ENCODE measurements at regions not wholly inside any gene's neighbourhood (a gene's known extent, or its start where the extent isn't known, plus 50 kb on each side); places are given as distances from the start of the nearest gene placed in this dataset.
"Not testable (repeated sequence)": the region's sequence is repeated elsewhere in the genome, so short reads cannot be mapped to it uniquely, and the experiment has no call there.

GRCh38 chr7:17109020-17109419, 189.4 kb upstream of the AHR start:
- no peaks in the 10 kb centered on the region for H3K36me3 ChIP-seq (ENCODE audit: control insufficient read depth in 1 of 2, insufficient read depth in 2 of 2, low read length in 2 of 2)
- no peaks in the 10 kb centered on the region for H3K9me3 ChIP-seq (ENCODE audit: control insufficient read depth in 1 of 2, low read length in 2 of 2)
- H3K27ac ChIP-seq (ENCODE audit: low read length): no peak overlapping the region
- H3K4me3 ChIP-seq (ENCODE audit: low read depth in 1 of 2, low read length in 2 of 2): no peak overlapping the region
- H3K4me1 ChIP-seq (ENCODE audit: control insufficient read depth in 1 of 2, insufficient read depth in 2 of 2, low read length in 2 of 2): no peaks in the 10 kb centered on the region
- no peaks in the 10 kb centered on the region for H3K27me3 ChIP-seq (ENCODE audit: low read depth, low read length)

- H3K27me3 ChIP-seq (ENCODE audit: low read depth, low read length); H3K4me1 ChIP-seq (ENCODE audit: control insufficient read depth in 1 of 2, insufficient read depth in 2 of 2, low read length in 2 of 2); H3K4me3 ChIP-seq (ENCODE audit: low read depth in 1 of 2, low read length in 2 of 2); H3K9me3 ChIP-seq (ENCODE audit: control insufficient read depth in 1 of 2, low read length in 2 of 2); H3K36me3 ChIP-seq (ENCODE audit: control insufficient read depth in 1 of 2, insufficient read depth in 2 of 2, low read length in 2 of 2); H3K27ac ChIP-seq (ENCODE audit: low read length): not testable (repeated sequence)
Measured at GRCh38 chr7:17113770-17114169, 184.7 kb upstream of the AHR start.

- Histone ChIP-seq H3K4me1 (ENCODE audit: control insufficient read depth in 1 of 2, insufficient read depth in 2 of 2, low read length in 2 of 2) (no peaks in the 10 kb centered on the region), H3K27ac (ENCODE audit: low read length) (no peak overlapping the region), H3K27me3 (ENCODE audit: low read depth, low read length) (no peaks in the 10 kb centered on the region), H3K36me3 (ENCODE audit: control insufficient read depth in 1 of 2, insufficient read depth in 2 of 2, low read length in 2 of 2) (no peaks in the 10 kb centered on the region), H3K4me3 (ENCODE audit: low read depth in 1 of 2, low read length in 2 of 2) (no peak overlapping the region), H3K9me3 (ENCODE audit: control insufficient read depth in 1 of 2, low read length in 2 of 2) (no peaks in the 10 kb centered on the region)
Measured at GRCh38 chr7:17118412-17118811, 180.0 kb upstream of the AHR start.

GRCh38 chr7:17120756-17121155, 177.7 kb upstream of the AHR start:
- H3K27me3 ChIP-seq (ENCODE audit: low read depth, low read length): no peaks in the 10 kb centered on the region
- no peaks in the 10 kb centered on the region for H3K9me3 ChIP-seq (ENCODE audit: control insufficient read depth in 1 of 2, low read length in 2 of 2)
- no peaks in the 10 kb centered on the region for H3K4me1 ChIP-seq (ENCODE audit: control insufficient read depth in 1 of 2, insufficient read depth in 2 of 2, low read length in 2 of 2)
- H3K27ac ChIP-seq (ENCODE audit: low read length): no peak overlapping the region
- no peak overlapping the region for H3K4me3 ChIP-seq (ENCODE audit: low read depth in 1 of 2, low read length in 2 of 2)
- H3K36me3 ChIP-seq (ENCODE audit: control insufficient read depth in 1 of 2, insufficient read depth in 2 of 2, low read length in 2 of 2): no peaks in the 10 kb centered on the region

- no peaks in the 10 kb centered on the region for H3K27me3 ChIP-seq (ENCODE audit: low read depth, low read length)
- H3K4me1 ChIP-seq (ENCODE audit: control insufficient read depth in 1 of 2, insufficient read depth in 2 of 2, low read length in 2 of 2): no peaks in the 10 kb centered on the region
- H3K36me3 ChIP-seq (ENCODE audit: control insufficient read depth in 1 of 2, insufficient read depth in 2 of 2, low read length in 2 of 2): no peaks in the 10 kb centered on the region
- no peak overlapping the region for H3K4me3 ChIP-seq (ENCODE audit: low read depth in 1 of 2, low read length in 2 of 2)
- no peaks in the 10 kb centered on the region for H3K9me3 ChIP-seq (ENCODE audit: control insufficient read depth in 1 of 2, low read length in 2 of 2)
- no peak overlapping the region for H3K27ac ChIP-seq (ENCODE audit: low read length)
Measured at GRCh38 chr7:17121671-17122070, 176.8 kb upstream of the AHR start.

GRCh38 chr7:17123020-17123419, 175.4 kb upstream of the AHR start:
- Histone ChIP-seq H3K9me3 (ENCODE audit: control insufficient read depth in 1 of 2, low read length in 2 of 2) (no peaks in the 10 kb centered on the region), H3K27ac (ENCODE audit: low read length) (no peak overlapping the region), H3K36me3 (ENCODE audit: control insufficient read depth in 1 of 2, insufficient read depth in 2 of 2, low read length in 2 of 2) (no peaks in the 10 kb centered on the region), H3K4me1 (ENCODE audit: control insufficient read depth in 1 of 2, insufficient read depth in 2 of 2, low read length in 2 of 2) (no peaks in the 10 kb centered on the region), H3K27me3 (ENCODE audit: low read depth, low read length) (no peaks in the 10 kb centered on the region), H3K4me3 (ENCODE audit: low read depth in 1 of 2, low read length in 2 of 2) (no peak overlapping the region)

- H3K27me3 ChIP-seq (ENCODE audit: low read depth, low read length): no peaks in the 10 kb centered on the region
- H3K27ac ChIP-seq (ENCODE audit: low read length): no peak overlapping the region
- no peaks in the 10 kb centered on the region for H3K9me3 ChIP-seq (ENCODE audit: control insufficient read depth in 1 of 2, low read length in 2 of 2)
- H3K4me3 ChIP-seq (ENCODE audit: low read depth in 1 of 2, low read length in 2 of 2): no peak overlapping the region
- H3K4me1 ChIP-seq (ENCODE audit: control insufficient read depth in 1 of 2, insufficient read depth in 2 of 2, low read length in 2 of 2): peaks cover 0 to 4% of the 10 kb centered on the region in 2 donors
- H3K36me3 ChIP-seq (ENCODE audit: control insufficient read depth in 1 of 2, insufficient read depth in 2 of 2, low read length in 2 of 2): no peaks in the 10 kb centered on the region
Measured at GRCh38 chr7:17126413-17127268, 171.8 kb upstream of the AHR start.

GRCh38 chr7:17129218-17129617, 169.2 kb upstream of the AHR start:
- Histone ChIP-seq H3K4me1 (ENCODE audit: control insufficient read depth in 1 of 2, insufficient read depth in 2 of 2, low read length in 2 of 2) (peaks cover 0 to 4% of the 10 kb centered on the region in 2 donors), H3K27me3 (ENCODE audit: low read depth, low read length) (no peaks in the 10 kb centered on the region), H3K4me3 (ENCODE audit: low read depth in 1 of 2, low read length in 2 of 2) (no peak overlapping the region), H3K27ac (ENCODE audit: low read length) (no peak overlapping the region), H3K36me3 (ENCODE audit: control insufficient read depth in 1 of 2, insufficient read depth in 2 of 2, low read length in 2 of 2) (no peaks in the 10 kb centered on the region), H3K9me3 (ENCODE audit: control insufficient read depth in 1 of 2, low read length in 2 of 2) (no peaks in the 10 kb centered on the region)

- Histone ChIP-seq H3K9me3 (ENCODE audit: control insufficient read depth in 1 of 2, low read length in 2 of 2) (no peaks in the 10 kb centered on the region), H3K36me3 (ENCODE audit: control insufficient read depth in 1 of 2, insufficient read depth in 2 of 2, low read length in 2 of 2) (no peaks in the 10 kb centered on the region), H3K27ac (ENCODE audit: low read length) (peak overlapping the region; percentile 73), H3K4me3 (ENCODE audit: low read depth in 1 of 2, low read length in 2 of 2) (peak overlapping the region; percentile 44 to 49), H3K4me1 (ENCODE audit: control insufficient read depth in 1 of 2, insufficient read depth in 2 of 2, low read length in 2 of 2) (peaks cover 0 to 4% of the 10 kb centered on the region in 2 donors), H3K27me3 (ENCODE audit: low read depth, low read length) (no peaks in the 10 kb centered on the region)
Measured at GRCh38 chr7:17130281-17131059, 168.0 kb upstream of the AHR start.

GRCh38 chr7:17131060-17131345, 167.4 kb upstream of the AHR start:
- Histone ChIP-seq H3K4me1 (ENCODE audit: control insufficient read depth in 1 of 2, insufficient read depth in 2 of 2, low read length in 2 of 2) (peaks cover 0 to 4% of the 10 kb centered on the region in 2 donors), H3K36me3 (ENCODE audit: control insufficient read depth in 1 of 2, insufficient read depth in 2 of 2, low read length in 2 of 2) (no peaks in the 10 kb centered on the region), H3K27me3 (ENCODE audit: low read depth, low read length) (no peaks in the 10 kb centered on the region), H3K27ac (ENCODE audit: low read length) (peak overlapping the region; percentile 73), H3K9me3 (ENCODE audit: control insufficient read depth in 1 of 2, low read length in 2 of 2) (no peaks in the 10 kb centered on the region), H3K4me3 (ENCODE audit: low read depth in 1 of 2, low read length in 2 of 2) (peak overlapping the region; percentile 44 to 49)

GRCh38 chr7:17131983-17132655, 166.3 kb upstream of the AHR start:
- H3K27ac ChIP-seq (ENCODE audit: low read length): no peak overlapping the region
- H3K27me3 ChIP-seq (ENCODE audit: low read depth, low read length): no peaks in the 10 kb centered on the region
- no peak overlapping the region for H3K4me3 ChIP-seq (ENCODE audit: low read depth in 1 of 2, low read length in 2 of 2)
- H3K36me3 ChIP-seq (ENCODE audit: control insufficient read depth in 1 of 2, insufficient read depth in 2 of 2, low read length in 2 of 2): no peaks in the 10 kb centered on the region
- H3K9me3 ChIP-seq (ENCODE audit: control insufficient read depth in 1 of 2, low read length in 2 of 2): no peaks in the 10 kb centered on the region
- peaks cover 0 to 4% of the 10 kb centered on the region in 2 donors for H3K4me1 ChIP-seq (ENCODE audit: control insufficient read depth in 1 of 2, insufficient read depth in 2 of 2, low read length in 2 of 2)
